AG09309 (cell line): ENCODE measurements at regions not wholly inside any gene's neighbourhood (a gene's known extent, or its start where the extent isn't known, plus 50 kb on each side); places are given as distances from the start of the nearest gene placed in this dataset.

ENCODE experiments used
- DNase-seq: peaks from one replicate; pipeline ENCODE4 v3.0.0-alpha.2; 2010; ENCODE audit warnings: low read depth
- H3K4me3 ChIP-seq: 2 replicates; pipeline ENCODE4 v1.5.1; 2011; ENCODE audit warnings: mild to moderate bottlenecking, low read depth, low read length, moderate library complexity; ENCODE audit not compliant: control insufficient read depth
- TF ChIP-seq, protein P1 (sequence below): IDR thresholded peaks from 2 replicates; pipeline ENCODE4 v1.5.1; 2011; ENCODE audit warnings: mild to moderate bottlenecking, low read depth, low read length, inconsistent platforms; ENCODE audit not compliant: insufficient read depth, control insufficient read depth; ENCODE audit errors: missing control alignments

DNA sequence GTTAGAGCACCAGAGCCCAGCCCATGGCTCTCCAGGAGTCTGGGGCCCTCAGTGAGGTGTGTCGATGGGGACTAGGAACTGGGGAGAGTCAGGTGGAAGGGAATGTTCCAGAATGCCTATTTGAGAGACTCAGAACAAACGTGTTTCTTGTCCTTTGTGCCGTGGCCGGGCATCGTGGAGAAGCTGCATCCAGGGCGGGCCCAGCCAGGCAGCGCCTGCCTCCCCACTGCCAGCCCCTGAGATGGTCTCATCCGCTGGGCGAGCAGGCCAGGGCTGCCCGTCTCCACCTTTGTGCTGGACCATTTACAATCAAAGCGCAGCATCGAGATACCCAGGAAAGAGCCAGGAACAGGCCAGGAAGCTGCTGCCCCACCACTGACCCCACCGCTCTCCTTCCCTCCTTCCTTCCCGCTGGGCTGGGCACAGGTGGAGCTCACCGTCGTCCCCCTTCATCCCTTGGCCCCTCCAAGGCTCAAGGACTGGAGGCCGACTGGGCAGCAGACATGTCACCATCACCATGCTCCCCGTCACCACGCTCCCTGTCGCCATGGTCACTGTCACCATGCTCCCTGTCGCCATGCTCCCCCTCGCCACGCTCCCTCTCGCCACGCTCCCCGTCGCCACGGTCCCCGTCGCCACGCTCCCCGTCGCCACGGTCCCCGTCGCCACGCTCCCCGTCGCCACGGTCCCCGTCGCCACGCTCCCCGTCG is 71.1 kb upstream of the ADGRA1 start:
- no peak for DNase-seq
- TF ChIP-seq, protein P1, sequence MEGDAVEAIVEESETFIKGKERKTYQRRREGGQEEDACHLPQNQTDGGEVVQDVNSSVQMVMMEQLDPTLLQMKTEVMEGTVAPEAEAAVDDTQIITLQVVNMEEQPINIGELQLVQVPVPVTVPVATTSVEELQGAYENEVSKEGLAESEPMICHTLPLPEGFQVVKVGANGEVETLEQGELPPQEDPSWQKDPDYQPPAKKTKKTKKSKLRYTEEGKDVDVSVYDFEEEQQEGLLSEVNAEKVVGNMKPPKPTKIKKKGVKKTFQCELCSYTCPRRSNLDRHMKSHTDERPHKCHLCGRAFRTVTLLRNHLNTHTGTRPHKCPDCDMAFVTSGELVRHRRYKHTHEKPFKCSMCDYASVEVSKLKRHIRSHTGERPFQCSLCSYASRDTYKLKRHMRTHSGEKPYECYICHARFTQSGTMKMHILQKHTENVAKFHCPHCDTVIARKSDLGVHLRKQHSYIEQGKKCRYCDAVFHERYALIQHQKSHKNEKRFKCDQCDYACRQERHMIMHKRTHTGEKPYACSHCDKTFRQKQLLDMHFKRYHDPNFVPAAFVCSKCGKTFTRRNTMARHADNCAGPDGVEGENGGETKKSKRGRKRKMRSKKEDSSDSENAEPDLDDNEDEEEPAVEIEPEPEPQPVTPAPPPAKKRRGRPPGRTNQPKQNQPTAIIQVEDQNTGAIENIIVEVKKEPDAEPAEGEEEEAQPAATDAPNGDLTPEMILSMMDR = no peak
- H3K4me3 ChIP-seq = no peak overlapping the region

DNA sequence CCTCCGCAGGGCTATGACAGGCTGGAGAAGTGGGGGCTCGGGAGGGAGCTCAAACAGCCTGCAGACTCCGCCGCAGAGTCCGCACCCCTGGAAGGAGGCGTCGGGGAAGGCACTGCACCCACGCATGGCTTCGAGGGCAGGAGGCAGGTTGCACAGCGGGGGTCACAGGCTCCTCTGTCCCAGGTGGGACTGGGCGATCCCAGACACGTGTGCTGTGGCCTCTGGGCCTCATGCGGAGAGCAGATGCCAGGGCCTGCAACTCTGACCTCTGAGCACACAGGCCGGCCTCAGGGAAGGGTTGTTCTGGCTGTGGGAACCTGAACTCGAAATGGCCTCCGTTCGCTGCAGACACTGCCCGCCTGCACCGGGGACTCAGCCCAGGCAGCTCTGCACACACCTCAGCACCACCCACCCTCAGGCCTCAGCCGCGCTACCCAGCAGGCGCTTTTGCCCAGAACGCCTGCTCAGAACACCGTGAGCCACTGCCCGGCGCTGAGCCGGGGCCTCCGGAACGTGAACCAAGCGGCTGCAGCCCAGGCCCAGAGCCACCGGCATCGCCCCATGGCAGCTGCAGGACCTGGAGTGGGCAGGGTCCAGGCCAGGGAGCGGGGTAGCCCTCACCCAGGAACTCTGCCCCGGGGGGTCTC is 71.8 kb upstream of the ADGRA1 start:
- TF ChIP-seq, protein P1 = no peak
- no peak for DNase-seq
- no peak overlapping the region for H3K4me3 ChIP-seq

DNA sequence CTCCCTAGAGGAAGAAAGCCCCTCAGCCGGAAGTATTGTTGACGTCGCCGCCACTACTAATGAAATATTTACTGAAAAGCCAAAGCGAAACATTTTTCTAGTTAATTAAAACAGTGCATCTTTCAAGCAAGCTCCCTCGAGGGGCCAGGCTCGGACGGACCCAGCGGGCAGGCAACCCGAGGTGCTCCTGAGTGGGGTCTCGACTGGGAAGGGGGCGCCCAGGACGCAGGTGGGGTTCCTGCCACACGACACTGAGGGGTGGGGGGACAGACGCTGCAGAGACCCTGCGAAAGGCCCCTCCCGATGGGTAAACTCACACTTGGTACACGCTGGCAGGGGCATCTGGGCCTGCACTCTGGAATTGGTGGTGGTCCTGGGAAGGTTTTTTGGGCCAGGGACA is 72.4 kb upstream of the ADGRA1 start:
- no peak overlapping the region for H3K4me3 ChIP-seq
- TF ChIP-seq, protein P1 = no peak
- DNase-seq = no peak

DNA sequence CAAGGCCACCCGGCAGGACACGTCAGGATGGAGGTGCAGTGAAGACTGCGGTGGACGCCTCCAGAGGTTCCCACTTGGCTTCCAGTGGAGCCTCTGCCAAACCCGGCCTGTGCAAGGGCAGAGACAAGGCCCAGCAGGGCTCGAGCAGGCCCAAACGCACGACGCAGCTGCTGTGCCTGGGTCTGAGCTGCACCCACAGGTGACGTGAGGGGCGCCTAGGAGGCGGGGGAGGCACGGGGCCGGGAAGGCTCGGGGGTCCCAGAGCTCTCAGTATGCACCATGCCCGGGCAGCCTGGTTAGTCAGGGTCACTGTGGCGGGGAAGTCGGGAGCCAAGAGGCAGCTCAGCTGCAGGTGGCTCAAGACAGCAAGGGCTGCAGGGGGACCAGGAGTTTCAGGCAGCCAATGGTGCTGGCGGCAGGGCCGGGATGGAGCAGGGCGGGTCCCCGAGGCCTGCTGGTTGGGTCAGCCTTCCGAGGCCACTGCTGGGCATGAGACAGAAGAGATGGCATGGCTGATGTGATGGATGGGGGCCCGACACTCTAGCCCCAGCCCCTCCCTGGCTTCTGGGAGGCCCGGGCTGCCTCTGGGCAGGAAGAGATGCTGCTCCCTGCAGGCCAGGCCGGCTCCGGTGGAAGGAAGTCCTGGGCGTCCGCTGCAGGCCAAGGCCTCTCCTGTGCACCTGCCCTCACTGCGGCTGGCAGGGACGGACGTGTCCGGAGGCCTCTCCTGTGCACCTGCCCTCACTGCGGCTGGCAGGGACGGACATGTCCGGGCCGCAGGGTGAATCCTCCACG is 72.2 kb upstream of the CFAP46 start:
- no peak for DNase-seq
- H3K4me3 ChIP-seq = no peak overlapping the region
- TF ChIP-seq, protein P1 = no peak

DNA sequence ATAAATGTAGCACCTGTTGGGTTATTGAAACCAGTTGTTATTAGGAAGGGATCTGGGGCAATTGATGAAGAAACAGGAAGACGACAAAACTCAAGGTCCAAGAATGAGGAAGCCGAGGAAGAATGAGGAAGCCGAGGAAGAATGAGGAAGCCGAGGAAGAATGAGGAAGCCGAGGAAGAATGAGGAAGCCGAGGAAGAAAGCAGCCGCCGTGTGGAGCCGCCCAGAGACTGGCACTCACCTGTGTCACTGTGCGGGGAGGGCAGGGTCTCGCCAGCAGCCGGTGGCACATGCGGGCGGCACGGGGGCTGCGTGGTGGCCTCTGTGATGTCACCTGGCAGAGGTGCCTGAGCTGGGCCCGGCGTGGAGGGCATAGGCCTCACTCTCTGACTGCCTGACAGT is 71.1 kb upstream of the CFAP46 start:
- no peak overlapping the region for H3K4me3 ChIP-seq
- TF ChIP-seq, protein P1 = no peak
- DNase-seq = no peak

DNA sequence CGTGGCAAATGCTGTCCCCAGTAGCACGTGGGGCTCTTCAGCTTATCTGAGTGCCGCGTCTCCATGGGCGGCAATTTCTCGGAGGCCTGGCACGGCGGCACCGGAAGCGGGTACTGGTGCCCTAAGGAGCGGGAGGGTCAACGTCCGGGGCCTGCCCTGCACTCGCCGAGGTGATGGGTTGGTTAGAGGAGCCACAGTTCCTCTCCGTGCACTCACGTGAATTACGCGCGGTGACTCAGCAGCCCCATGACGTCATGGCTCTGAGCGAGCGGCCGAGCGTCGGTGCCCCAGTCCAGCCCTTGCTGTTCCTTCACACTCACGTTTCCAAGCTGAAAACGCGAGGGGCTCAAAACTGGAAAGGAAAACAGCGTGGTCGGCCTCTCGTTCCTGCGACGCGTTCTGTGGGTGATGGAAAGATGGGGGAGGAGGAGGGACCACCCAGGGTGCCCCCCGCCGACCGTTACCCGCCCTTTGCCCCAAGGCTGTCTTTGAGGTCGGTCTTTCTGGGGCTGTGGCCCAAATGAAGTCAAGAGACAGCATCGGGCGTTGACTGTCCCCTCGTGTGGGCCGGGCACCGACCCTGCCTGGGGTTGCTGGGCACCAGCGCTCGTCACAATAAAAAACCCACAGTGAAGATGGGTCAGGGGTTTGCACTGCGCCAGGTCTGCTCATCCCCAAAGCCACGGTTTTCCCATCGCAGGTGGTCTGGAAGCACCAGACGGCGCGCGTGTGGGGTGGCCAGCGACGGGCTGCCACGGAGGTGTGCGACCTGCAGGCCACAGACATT is 70.4 kb upstream of the CFAP46 start:
- H3K4me3 ChIP-seq = no peak overlapping the region
- TF ChIP-seq, protein P1 = no peak
- no peak for DNase-seq
